Thyroid gland (tissue), 4 donors: ENCODE measurements at regions not wholly inside any gene's neighbourhood (a gene's known extent, or its start where the extent isn't known, plus 50 kb on each side); places are given as distances from the start of the nearest gene placed in this dataset.

ENCODE experiments used
- POLR2A ChIP-seq, 2 donors: fragments of 450-650 bp; IDR thresholded peaks; one replicate each; pipeline ENCODE4 v1.6.1; 2017; ENCODE audit warnings: antibody characterized with exemption in 2 of 2, mild to moderate bottlenecking in 2 of 2, moderate library complexity in 1 of 2
- TF ChIP-seq, protein P1 (sequence below), 6 experiments: fragments of 200-600 bp in 3 of 6; fragments of 450-650 bp in 3 of 6; sonication (generic) in 3 of 6; IDR thresholded peaks; one replicate each; pipeline ENCODE4 v1.5.1; 2016 to 2019; ENCODE audit warnings: antibody characterized with exemption in 6 of 6, mild to moderate bottlenecking in 2 of 6, inconsistent platforms in 1 of 6, moderate library complexity in 1 of 6

DNA sequence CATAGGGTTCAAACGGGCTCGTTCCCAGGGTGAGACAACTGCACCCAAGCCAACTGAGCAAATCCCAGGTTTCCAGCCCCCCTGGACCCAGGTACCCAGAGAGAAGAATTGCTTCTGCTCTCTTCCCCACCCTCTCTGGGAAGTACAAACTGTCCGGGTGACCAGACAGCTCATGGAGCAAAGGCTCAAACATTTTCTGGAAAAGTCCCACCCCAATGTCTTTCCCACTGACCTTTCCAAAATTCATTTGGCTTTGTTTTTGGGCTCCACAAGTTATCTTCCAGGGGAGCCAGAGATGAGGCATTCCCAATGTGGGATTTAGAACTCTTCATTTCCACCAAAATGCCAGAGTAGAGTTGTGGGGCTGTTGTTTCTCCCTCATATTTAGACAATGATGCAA is 58.6 kb downstream of the PABIR2 start:
- no peak for TF ChIP-seq POLR2A (IDR thresholded peaks at IDR 0.05)
- TF ChIP-seq, protein P1, sequence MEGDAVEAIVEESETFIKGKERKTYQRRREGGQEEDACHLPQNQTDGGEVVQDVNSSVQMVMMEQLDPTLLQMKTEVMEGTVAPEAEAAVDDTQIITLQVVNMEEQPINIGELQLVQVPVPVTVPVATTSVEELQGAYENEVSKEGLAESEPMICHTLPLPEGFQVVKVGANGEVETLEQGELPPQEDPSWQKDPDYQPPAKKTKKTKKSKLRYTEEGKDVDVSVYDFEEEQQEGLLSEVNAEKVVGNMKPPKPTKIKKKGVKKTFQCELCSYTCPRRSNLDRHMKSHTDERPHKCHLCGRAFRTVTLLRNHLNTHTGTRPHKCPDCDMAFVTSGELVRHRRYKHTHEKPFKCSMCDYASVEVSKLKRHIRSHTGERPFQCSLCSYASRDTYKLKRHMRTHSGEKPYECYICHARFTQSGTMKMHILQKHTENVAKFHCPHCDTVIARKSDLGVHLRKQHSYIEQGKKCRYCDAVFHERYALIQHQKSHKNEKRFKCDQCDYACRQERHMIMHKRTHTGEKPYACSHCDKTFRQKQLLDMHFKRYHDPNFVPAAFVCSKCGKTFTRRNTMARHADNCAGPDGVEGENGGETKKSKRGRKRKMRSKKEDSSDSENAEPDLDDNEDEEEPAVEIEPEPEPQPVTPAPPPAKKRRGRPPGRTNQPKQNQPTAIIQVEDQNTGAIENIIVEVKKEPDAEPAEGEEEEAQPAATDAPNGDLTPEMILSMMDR (IDR thresholded peaks at IDR 0.05): no peak
